GM23338 (cell line): ENCODE measurements at regions not wholly inside any gene's neighbourhood (a gene's known extent, or its start where the extent isn't known, plus 50 kb on each side); places are given as distances from the start of the nearest gene placed in this dataset.

ENCODE experiments used
- ATAC-seq: fragments of 200-7000 bp; cut with Tn5 transposase; 3 replicates; pipeline ENCODE4 v1.9.1; 2020
- DNase-seq: peaks from one replicate; pipeline ENCODE4 v3.0.0-alpha.2; 2015; ENCODE audit warnings: low spot score
- H2AFZ ChIP-seq: fragments of 200-600 bp; sonication (generic); 2 replicates; pipeline ENCODE4 v1.8.0; 2016; ENCODE audit warnings: antibody characterized with exemption, mild to moderate bottlenecking, moderate library complexity
- H3F3A ChIP-seq: fragments of 200-600 bp; sonication (generic); replicated peaks from 2 replicates; pipeline ENCODE4 v1.8.0; 2017; ENCODE audit warnings: antibody characterized with exemption, mixed run types, low read depth
- H3K27ac ChIP-seq: fragments of 200-600 bp; sonication (generic); 2 replicates; pipeline ENCODE4 v1.6.1; 2016; ENCODE audit warnings: low read depth
- H3K27me3 ChIP-seq: fragments of 200-600 bp; sonication (generic); 2 replicates; pipeline ENCODE4 v1.8.0; 2016; ENCODE audit warnings: mild to moderate bottlenecking, mixed run types, moderate library complexity; ENCODE audit not compliant: insufficient read depth
- H3K36me3 ChIP-seq: fragments of 200-600 bp; sonication (generic); 2 replicates; pipeline ENCODE4 v1.8.0; 2016; ENCODE audit warnings: mild to moderate bottlenecking; ENCODE audit not compliant: insufficient read depth
- H3K4me1 ChIP-seq: fragments of 200-600 bp; sonication (generic); 2 replicates; pipeline ENCODE4 v1.8.0; 2016; ENCODE audit warnings: mild to moderate bottlenecking, moderate library complexity; ENCODE audit not compliant: insufficient read depth
- H3K4me2 ChIP-seq: fragments of 200-600 bp; sonication (generic); 2 replicates; pipeline ENCODE4 v1.7.1; 2017; ENCODE audit warnings: mixed run types
- H3K4me3 ChIP-seq: fragments of 200-600 bp; sonication (generic); 2 replicates; pipeline ENCODE4 v1.6.1; 2016; ENCODE audit warnings: mixed run types
- H3K79me2 ChIP-seq: fragments of 200-600 bp; sonication (generic); replicated peaks from 2 replicates; pipeline ENCODE4 v1.8.0; 2017; ENCODE audit warnings: mild to moderate bottlenecking; ENCODE audit not compliant: insufficient read depth
- H3K9me2 ChIP-seq: fragments of 200-600 bp; sonication (generic); 2 replicates; pipeline ENCODE4 v1.8.0; 2017; ENCODE audit not compliant: insufficient read depth
- H4K20me1 ChIP-seq: fragments of 200-600 bp; sonication (generic); replicated peaks from 2 replicates; pipeline ENCODE4 v1.8.0; 2017; ENCODE audit warnings: mild to moderate bottlenecking; ENCODE audit not compliant: insufficient read depth
- H3K27ac Mint-ChIP-seq: 2 replicates; pipeline ENCODE4 v1.8.0; 2020; ENCODE audit warnings: inconsistent platforms, mild to moderate bottlenecking, moderate library complexity, mixed read lengths
- H3K27me3 Mint-ChIP-seq: 3 replicates; pipeline ENCODE4 v1.8.0; 2022; ENCODE audit warnings: low read depth, mild to moderate bottlenecking, moderate library complexity, mixed read lengths, inconsistent platforms; ENCODE audit not compliant: insufficient read depth, poor library complexity
- H3K36me3 Mint-ChIP-seq: 3 replicates; pipeline ENCODE4 v1.8.0; 2021; ENCODE audit warnings: low read depth, mild to moderate bottlenecking, inconsistent platforms, moderate library complexity, mixed read lengths
- H3K4me1 Mint-ChIP-seq: 3 replicates; pipeline ENCODE4 v1.8.0; 2020; ENCODE audit warnings: mild to moderate bottlenecking, inconsistent platforms, mixed read lengths
- H3K4me3 Mint-ChIP-seq: 3 replicates; pipeline ENCODE4 v1.8.0; 2021; ENCODE audit warnings: moderate library complexity, mild to moderate bottlenecking, inconsistent platforms, mixed read lengths
- H3K9me3 Mint-ChIP-seq: 3 replicates; pipeline ENCODE4 v1.8.0; 2020; ENCODE audit warnings: moderate library complexity, mild to moderate bottlenecking, inconsistent platforms, mixed read lengths
- CREB1 ChIP-seq: fragments of 250-450 bp; sonication (Bioruptor Pico); IDR thresholded peaks from 2 replicates; pipeline ENCODE4 v1.5.0; 2020; ENCODE audit warnings: low read depth, mild to moderate bottlenecking, moderate library complexity
- EZH2 ChIP-seq: fragments of 200-600 bp; sonication (generic); IDR thresholded peaks from one replicate; pipeline ENCODE4 v1.8.0; 2017; ENCODE audit warnings: antibody characterized with exemption, mild to moderate bottlenecking, low read depth; ENCODE audit not compliant: unreplicated experiment
- EZH2phosphoT487 ChIP-seq: fragments of 200-600 bp; sonication (generic); IDR thresholded peaks from one replicate; pipeline ENCODE4 v1.8.1; 2018; ENCODE audit warnings: antibody characterized with exemption; ENCODE audit not compliant: unreplicated experiment
- JUNB ChIP-seq: IDR thresholded peaks from one replicate; pipeline ENCODE4 v1.6.1; 2016; ENCODE audit warnings: antibody characterized with exemption; ENCODE audit not compliant: unreplicated experiment
- NANOG ChIP-seq: IDR thresholded peaks from 2 replicates; pipeline ENCODE4 v1.6.1; 2016; ENCODE audit warnings: antibody characterized with exemption, borderline replicate concordance
- POLR2AphosphoS5 ChIP-seq: IDR thresholded peaks from 2 replicates; pipeline ENCODE4 v1.6.1; 2016; ENCODE audit warnings: antibody characterized with exemption, low read depth
- STAT1 ChIP-seq: IDR thresholded peaks from one replicate; pipeline ENCODE4 v1.6.1; 2016; ENCODE audit warnings: antibody characterized with exemption; ENCODE audit not compliant: unreplicated experiment
- ZNF114 ChIP-seq: fragments of 250-450 bp; sonication (Bioruptor Pico); IDR thresholded peaks from 2 replicates; pipeline ENCODE4 v1.5.0; 2020; ENCODE audit warnings: mild to moderate bottlenecking, moderate library complexity
- ZNF331 ChIP-seq: fragments of 250-450 bp; sonication (Bioruptor Pico); IDR thresholded peaks from 2 replicates; pipeline ENCODE4 v1.5.0; 2020; ENCODE audit warnings: low read depth, mild to moderate bottlenecking, moderate library complexity
- TF ChIP-seq, protein P1 (sequence below): IDR thresholded peaks from 2 replicates; pipeline ENCODE4 v1.6.1; 2016; ENCODE audit warnings: antibody characterized with exemption
- TF ChIP-seq, protein P2 (sequence below): fragments of 250-450 bp; sonication (Bioruptor Pico); IDR thresholded peaks from 2 replicates; pipeline ENCODE4 v1.5.0; 2020; ENCODE audit warnings: mild to moderate bottlenecking, moderate library complexity
- TF ChIP-seq, protein P3 (sequence below): IDR thresholded peaks from one replicate; pipeline ENCODE4 v1.6.1; 2018; ENCODE audit warnings: antibody characterized with exemption; ENCODE audit not compliant: unreplicated experiment
- TF ChIP-seq, protein P4 (sequence below), 2 experiments: fragments of 200-600 bp in 1 of 2; sonication (generic) in 1 of 2; conservative IDR thresholded peaks; 2 replicates each; pipeline versions ENCODE4 v1.5.1 to v1.6.1; 2016 to 2017; ENCODE audit warnings: antibody characterized with exemption in 2 of 2, low read depth in 2 of 2, mild to moderate bottlenecking in 2 of 2, moderate library complexity in 1 of 2

DNA sequence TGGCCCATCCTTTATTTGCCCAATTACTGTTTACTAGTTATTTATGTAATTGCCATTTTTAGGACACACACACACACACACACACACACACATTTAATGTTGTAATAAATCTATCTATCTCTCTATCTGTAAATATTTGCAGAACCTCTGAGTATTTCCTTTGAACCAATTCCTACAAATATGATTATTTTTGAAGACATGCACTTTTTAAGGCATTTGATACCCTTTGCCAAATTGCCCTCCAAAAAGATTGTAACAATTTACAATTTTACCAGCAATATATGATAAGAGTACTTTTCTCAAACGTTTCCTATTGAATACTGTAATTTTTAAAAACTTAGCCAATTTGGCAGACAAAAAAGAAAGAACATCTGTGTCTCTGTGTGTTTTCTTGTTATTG is 143.8 kb upstream of the FOXF1 start:
- peak overlapping the region; percentile 13; the same call in 1 of the 2 replicates for H3K4me2 ChIP-seq
- no peaks in the 10 kb centered on the region for H3F3A ChIP-seq
- H3K4me1 Mint-ChIP-seq: peaks cover 39% of the 10 kb centered on the region
- H3K27ac ChIP-seq: no peak overlapping the region
- no peak overlapping the region for H2AFZ ChIP-seq
- no peaks in the 10 kb centered on the region for H3K27me3 ChIP-seq
- H3K4me3 Mint-ChIP-seq: no peak overlapping the region
- TF ChIP-seq CREB1 (CRISPR knock-in tag) (no peak), NANOG (no peak), ZNF114 (CRISPR knock-in tag) (no peak), JUNB (no peak), EZH2 (no peak), ZNF331 (CRISPR knock-in tag) (no peak), EZH2phosphoT487 (no peak), POLR2AphosphoS5 (no peak), STAT1 (no peak)
- TF ChIP-seq, protein P1, sequence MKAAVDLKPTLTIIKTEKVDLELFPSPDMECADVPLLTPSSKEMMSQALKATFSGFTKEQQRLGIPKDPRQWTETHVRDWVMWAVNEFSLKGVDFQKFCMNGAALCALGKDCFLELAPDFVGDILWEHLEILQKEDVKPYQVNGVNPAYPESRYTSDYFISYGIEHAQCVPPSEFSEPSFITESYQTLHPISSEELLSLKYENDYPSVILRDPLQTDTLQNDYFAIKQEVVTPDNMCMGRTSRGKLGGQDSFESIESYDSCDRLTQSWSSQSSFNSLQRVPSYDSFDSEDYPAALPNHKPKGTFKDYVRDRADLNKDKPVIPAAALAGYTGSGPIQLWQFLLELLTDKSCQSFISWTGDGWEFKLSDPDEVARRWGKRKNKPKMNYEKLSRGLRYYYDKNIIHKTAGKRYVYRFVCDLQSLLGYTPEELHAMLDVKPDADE: no peak
- TF ChIP-seq, protein P2, sequence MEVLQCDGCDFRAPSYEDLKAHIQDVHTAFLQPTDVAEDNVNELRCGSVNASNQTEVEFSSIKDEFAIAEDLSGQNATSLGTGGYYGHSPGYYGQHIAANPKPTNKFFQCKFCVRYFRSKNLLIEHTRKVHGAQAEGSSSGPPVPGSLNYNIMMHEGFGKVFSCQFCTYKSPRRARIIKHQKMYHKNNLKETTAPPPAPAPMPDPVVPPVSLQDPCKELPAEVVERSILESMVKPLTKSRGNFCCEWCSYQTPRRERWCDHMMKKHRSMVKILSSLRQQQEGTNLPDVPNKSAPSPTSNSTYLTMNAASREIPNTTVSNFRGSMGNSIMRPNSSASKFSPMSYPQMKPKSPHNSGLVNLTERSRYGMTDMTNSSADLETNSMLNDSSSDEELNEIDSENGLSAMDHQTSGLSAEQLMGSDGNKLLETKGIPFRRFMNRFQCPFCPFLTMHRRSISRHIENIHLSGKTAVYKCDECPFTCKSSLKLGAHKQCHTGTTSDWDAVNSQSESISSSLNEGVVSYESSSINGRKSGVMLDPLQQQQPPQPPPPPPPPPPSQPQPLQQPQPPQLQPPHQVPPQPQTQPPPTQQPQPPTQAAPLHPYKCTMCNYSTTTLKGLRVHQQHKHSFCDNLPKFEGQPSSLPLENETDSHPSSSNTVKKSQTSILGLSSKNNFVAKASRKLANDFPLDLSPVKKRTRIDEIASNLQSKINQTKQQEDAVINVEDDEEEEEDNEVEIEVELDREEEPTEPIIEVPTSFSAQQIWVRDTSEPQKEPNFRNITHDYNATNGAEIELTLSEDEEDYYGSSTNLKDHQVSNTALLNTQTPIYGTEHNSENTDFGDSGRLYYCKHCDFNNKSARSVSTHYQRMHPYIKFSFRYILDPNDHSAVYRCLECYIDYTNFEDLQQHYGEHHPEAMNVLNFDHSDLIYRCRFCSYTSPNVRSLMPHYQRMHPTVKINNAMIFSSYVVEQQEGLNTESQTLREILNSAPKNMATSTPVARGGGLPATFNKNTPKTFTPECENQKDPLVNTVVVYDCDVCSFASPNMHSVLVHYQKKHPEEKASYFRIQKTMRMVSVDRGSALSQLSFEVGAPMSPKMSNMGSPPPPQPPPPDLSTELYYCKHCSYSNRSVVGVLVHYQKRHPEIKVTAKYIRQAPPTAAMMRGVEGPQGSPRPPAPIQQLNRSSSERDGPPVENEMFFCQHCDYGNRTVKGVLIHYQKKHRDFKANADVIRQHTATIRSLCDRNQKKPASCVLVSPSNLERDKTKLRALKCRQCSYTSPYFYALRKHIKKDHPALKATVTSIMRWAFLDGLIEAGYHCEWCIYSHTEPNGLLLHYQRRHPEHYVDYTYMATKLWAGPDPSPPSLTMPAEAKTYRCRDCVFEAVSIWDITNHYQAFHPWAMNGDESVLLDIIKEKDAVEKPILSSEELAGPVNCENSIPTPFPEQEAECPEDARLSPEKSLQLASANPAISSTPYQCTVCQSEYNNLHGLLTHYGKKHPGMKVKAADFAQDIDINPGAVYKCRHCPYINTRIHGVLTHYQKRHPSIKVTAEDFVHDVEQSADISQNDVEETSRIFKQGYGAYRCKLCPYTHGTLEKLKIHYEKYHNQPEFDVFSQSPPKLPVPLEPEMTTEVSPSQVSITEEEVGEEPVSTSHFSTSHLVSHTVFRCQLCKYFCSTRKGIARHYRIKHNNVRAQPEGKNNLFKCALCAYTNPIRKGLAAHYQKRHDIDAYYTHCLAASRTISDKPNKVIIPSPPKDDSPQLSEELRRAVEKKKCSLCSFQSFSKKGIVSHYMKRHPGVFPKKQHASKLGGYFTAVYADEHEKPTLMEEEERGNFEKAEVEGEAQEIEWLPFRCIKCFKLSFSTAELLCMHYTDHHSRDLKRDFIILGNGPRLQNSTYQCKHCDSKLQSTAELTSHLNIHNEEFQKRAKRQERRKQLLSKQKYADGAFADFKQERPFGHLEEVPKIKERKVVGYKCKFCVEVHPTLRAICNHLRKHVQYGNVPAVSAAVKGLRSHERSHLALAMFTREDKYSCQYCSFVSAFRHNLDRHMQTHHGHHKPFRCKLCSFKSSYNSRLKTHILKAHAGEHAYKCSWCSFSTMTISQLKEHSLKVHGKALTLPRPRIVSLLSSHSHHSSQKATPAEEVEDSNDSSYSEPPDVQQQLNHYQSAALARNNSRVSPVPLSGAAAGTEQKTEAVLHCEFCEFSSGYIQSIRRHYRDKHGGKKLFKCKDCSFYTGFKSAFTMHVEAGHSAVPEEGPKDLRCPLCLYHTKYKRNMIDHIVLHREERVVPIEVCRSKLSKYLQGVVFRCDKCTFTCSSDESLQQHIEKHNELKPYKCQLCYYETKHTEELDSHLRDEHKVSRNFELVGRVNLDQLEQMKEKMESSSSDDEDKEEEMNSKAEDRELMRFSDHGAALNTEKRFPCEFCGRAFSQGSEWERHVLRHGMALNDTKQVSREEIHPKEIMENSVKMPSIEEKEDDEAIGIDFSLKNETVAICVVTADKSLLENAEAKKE (CRISPR knock-in tag): no peak
- TF ChIP-seq, protein P3, sequence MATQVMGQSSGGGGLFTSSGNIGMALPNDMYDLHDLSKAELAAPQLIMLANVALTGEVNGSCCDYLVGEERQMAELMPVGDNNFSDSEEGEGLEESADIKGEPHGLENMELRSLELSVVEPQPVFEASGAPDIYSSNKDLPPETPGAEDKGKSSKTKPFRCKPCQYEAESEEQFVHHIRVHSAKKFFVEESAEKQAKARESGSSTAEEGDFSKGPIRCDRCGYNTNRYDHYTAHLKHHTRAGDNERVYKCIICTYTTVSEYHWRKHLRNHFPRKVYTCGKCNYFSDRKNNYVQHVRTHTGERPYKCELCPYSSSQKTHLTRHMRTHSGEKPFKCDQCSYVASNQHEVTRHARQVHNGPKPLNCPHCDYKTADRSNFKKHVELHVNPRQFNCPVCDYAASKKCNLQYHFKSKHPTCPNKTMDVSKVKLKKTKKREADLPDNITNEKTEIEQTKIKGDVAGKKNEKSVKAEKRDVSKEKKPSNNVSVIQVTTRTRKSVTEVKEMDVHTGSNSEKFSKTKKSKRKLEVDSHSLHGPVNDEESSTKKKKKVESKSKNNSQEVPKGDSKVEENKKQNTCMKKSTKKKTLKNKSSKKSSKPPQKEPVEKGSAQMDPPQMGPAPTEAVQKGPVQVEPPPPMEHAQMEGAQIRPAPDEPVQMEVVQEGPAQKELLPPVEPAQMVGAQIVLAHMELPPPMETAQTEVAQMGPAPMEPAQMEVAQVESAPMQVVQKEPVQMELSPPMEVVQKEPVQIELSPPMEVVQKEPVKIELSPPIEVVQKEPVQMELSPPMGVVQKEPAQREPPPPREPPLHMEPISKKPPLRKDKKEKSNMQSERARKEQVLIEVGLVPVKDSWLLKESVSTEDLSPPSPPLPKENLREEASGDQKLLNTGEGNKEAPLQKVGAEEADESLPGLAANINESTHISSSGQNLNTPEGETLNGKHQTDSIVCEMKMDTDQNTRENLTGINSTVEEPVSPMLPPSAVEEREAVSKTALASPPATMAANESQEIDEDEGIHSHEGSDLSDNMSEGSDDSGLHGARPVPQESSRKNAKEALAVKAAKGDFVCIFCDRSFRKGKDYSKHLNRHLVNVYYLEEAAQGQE: no peak
- TF ChIP-seq, protein P4, sequence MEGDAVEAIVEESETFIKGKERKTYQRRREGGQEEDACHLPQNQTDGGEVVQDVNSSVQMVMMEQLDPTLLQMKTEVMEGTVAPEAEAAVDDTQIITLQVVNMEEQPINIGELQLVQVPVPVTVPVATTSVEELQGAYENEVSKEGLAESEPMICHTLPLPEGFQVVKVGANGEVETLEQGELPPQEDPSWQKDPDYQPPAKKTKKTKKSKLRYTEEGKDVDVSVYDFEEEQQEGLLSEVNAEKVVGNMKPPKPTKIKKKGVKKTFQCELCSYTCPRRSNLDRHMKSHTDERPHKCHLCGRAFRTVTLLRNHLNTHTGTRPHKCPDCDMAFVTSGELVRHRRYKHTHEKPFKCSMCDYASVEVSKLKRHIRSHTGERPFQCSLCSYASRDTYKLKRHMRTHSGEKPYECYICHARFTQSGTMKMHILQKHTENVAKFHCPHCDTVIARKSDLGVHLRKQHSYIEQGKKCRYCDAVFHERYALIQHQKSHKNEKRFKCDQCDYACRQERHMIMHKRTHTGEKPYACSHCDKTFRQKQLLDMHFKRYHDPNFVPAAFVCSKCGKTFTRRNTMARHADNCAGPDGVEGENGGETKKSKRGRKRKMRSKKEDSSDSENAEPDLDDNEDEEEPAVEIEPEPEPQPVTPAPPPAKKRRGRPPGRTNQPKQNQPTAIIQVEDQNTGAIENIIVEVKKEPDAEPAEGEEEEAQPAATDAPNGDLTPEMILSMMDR (conservative IDR thresholded peaks at IDR 0.05; ENCODE audit: low read depth in 2 of 2): no peak
- no peaks in the 10 kb centered on the region for H3K9me2 ChIP-seq
- H3K27me3 Mint-ChIP-seq: peaks cover 5% of the 10 kb centered on the region
- peaks cover 18% of the 10 kb centered on the region for H3K4me1 ChIP-seq
- H3K4me3 ChIP-seq: no peak overlapping the region
- H3K27ac Mint-ChIP-seq: peak overlapping the region; percentile 39; the same call in 1 of the 2 replicates
- peaks cover 3% of the 10 kb centered on the region; the same call in 1 of the 3 replicates for H3K9me3 Mint-ChIP-seq
- no peaks in the 10 kb centered on the region for H3K36me3 ChIP-seq
- H3K36me3 Mint-ChIP-seq: no peaks in the 10 kb centered on the region
- no peaks in the 10 kb centered on the region for H3K79me2 ChIP-seq
- ATAC-seq (no peak), DNase-seq (no peak)
- H4K20me1 ChIP-seq: no peaks in the 10 kb centered on the region
